Bone marrow (tissue), 2 donors: ENCODE measurements at regions not wholly inside any gene's neighbourhood (a gene's known extent, or its start where the extent isn't known, plus 50 kb on each side); places are given as distances from the start of the nearest gene placed in this dataset.

ENCODE experiments used
- DNase-seq, 2 donors: peaks; one replicate each; lab custom pipeline; 2025; lab: John Stamatoyannopoulos, UW

- no peak for DNase-seq
Observed at GRCh38 chr1:36721261-36721660, 238.5 kb upstream of the CSF3R start.

GRCh38 chr1:36717431-36717830, 234.7 kb upstream of the CSF3R start:
- DNase-seq = no peak

GRCh38 chr1:36715797-36716196, 233.1 kb upstream of the CSF3R start:
- no peak for DNase-seq

- DNase-seq = no peak
Observed at GRCh38 chr1:36714301-36714700, 231.6 kb upstream of the CSF3R start.

GRCh38 chr1:36711480-36711879, 228.8 kb upstream of the CSF3R start:
- no peak for DNase-seq

- DNase-seq = no peak
Observed at GRCh38 chr1:36710951-36711350, 228.2 kb upstream of the CSF3R start.

GRCh38 chr1:36709869-36710481, 227.3 kb upstream of the CSF3R start:
- DNase-seq = no peak

- no peak for DNase-seq
Observed at GRCh38 chr1:36708587-36708986, 225.9 kb upstream of the CSF3R start.

GRCh38 chr1:36707221-36707620, 224.5 kb upstream of the CSF3R start:
- DNase-seq = no peak

- no peak for DNase-seq
Observed at GRCh38 chr1:36706416-36706815, 223.7 kb upstream of the CSF3R start.

GRCh38 chr1:36705629-36706028, 222.9 kb upstream of the CSF3R start:
- DNase-seq = no peak

- peak; percentile 34 to 62 for DNase-seq
Observed at GRCh38 chr1:36703526-36704208, 221.0 kb upstream of the CSF3R start.

GRCh38 chr1:36702963-36703362, 220.2 kb upstream of the CSF3R start:
- DNase-seq = no peak

GRCh38 chr1:36699113-36699911, 216.6 kb upstream of the CSF3R start:
- DNase-seq = no peak

GRCh38 chr1:36697836-36698605, 215.3 kb upstream of the CSF3R start:
- DNase-seq = no peak

- no peak for DNase-seq
Observed at GRCh38 chr1:36696261-36696940, 213.7 kb upstream of the CSF3R start.

- no peak for DNase-seq
Observed at GRCh38 chr1:36693603-36694002, 210.9 kb upstream of the CSF3R start.

GRCh38 chr1:36693161-36693525, 210.4 kb upstream of the CSF3R start:
- no peak for DNase-seq

- DNase-seq = no peak
Observed at GRCh38 chr1:36692465-36693160, 209.9 kb upstream of the CSF3R start.

- no peak for DNase-seq
Observed at GRCh38 chr1:36691374-36691773, 208.7 kb upstream of the CSF3R start.

GRCh38 chr1:36689992-36690391, 207.3 kb upstream of the CSF3R start:
- DNase-seq = no peak
